Endodermal cell (in vitro differentiated cells): ENCODE measurements at regions not wholly inside any gene's neighbourhood (a gene's known extent, or its start where the extent isn't known, plus 50 kb on each side); places are given as distances from the start of the nearest gene placed in this dataset.
"Not testable (repeated sequence)": the region's sequence is repeated elsewhere in the genome, so short reads cannot be mapped to it uniquely, and the experiment has no call there.

Experiments used
- DNase-seq: peaks from one replicate; pipeline ENCODE4 v3.0.0-alpha.2; 2017
- H3K27ac ChIP-seq: 2 replicates; pipeline ENCODE4 v1.5.1; 2013; ENCODE audit warnings: mild to moderate bottlenecking, low read depth, low read length, moderate library complexity
- H3K27me3 ChIP-seq: 2 replicates; pipeline ENCODE4 v1.6.1; 2013; ENCODE audit warnings: mild to moderate bottlenecking, low read length, moderate library complexity; ENCODE audit not compliant: insufficient read depth, control insufficient read depth, poor library complexity, severe bottlenecking
- H3K36me3 ChIP-seq: 2 replicates; pipeline ENCODE4 v1.7.0; 2013; ENCODE audit warnings: mild to moderate bottlenecking, low read length, moderate library complexity; ENCODE audit not compliant: control insufficient read depth, insufficient read depth
- H3K4me1 ChIP-seq: one replicate; pipeline ENCODE4 v1.7.0; 2013; ENCODE audit warnings: low read length; ENCODE audit not compliant: control insufficient read depth, insufficient read depth
- H3K4me3 ChIP-seq: 2 replicates; pipeline ENCODE4 v1.5.1; 2013; ENCODE audit warnings: mild to moderate bottlenecking, low read length, moderate library complexity
- H3K9ac ChIP-seq: 2 replicates; pipeline ENCODE4 v1.6.1; 2013; ENCODE audit warnings: mild to moderate bottlenecking, low read length, moderate library complexity; ENCODE audit not compliant: poor library complexity, severe bottlenecking; ENCODE audit errors: extremely low read depth
- H3K9me3 ChIP-seq: 2 replicates; pipeline ENCODE4 v1.6.1; 2013; ENCODE audit warnings: mild to moderate bottlenecking, low read length, moderate library complexity; ENCODE audit not compliant: control insufficient read depth
- H3K27ac Mint-ChIP-seq: 2 replicates; pipeline ENCODE4 v1.8.0; 2020; ENCODE audit warnings: mixed read lengths
- H3K27me3 Mint-ChIP-seq: 2 replicates; pipeline ENCODE4 v1.8.0; 2021; ENCODE audit warnings: mild to moderate bottlenecking, mixed read lengths; ENCODE audit not compliant: insufficient read depth
- H3K36me3 Mint-ChIP-seq: 2 replicates; pipeline ENCODE4 v1.8.0; 2020; ENCODE audit warnings: low read depth, mixed read lengths
- H3K4me1 Mint-ChIP-seq: 2 replicates; pipeline ENCODE4 v1.8.0; 2020; ENCODE audit warnings: mixed read lengths
- H3K4me3 Mint-ChIP-seq: 2 replicates; pipeline ENCODE4 v1.8.0; 2020; ENCODE audit warnings: mild to moderate bottlenecking, moderate library complexity, mixed read lengths
- H3K9me3 Mint-ChIP-seq: 2 replicates; pipeline ENCODE4 v1.8.0; 2020; ENCODE audit warnings: mild to moderate bottlenecking, mixed read lengths
- WGBS, 2 experiments: methylation state at CpG; one replicate each; pipeline versions ENCODE4 v1.1.5 to v1.1.7; 2013; ENCODE audit warnings: missing lambda C conversion rate in 2 of 2, mixed read lengths in 1 of 2; ENCODE audit not compliant: insufficient coverage in 1 of 2, insufficient read length in 1 of 2; 5-methylcytosine and 5-hydroxymethylcytosine counted together
- TF ChIP-seq, protein P1 (sequence below): fragments of 200-600 bp; sonication (generic); conservative IDR thresholded peaks from 2 replicates; pipeline ENCODE4 v1.5.0; 2021; ENCODE audit warnings: antibody characterized with exemption, mild to moderate bottlenecking

DNA sequence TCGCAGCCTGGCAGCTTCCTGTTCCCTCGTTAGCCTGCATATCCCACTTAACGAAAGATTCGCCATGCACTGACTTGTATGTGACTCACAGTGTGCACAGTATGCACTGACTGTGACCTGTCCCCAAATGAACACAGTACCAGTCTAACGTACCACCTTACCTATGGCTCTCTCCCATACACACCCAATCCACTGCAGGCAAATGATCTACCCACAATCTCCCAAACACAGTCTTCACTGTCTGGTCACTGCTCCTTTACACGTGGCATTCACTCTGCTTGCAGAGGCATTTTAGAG lies 163.5 kb upstream of the EEA1 start:
- peaks cover 2% of the 10 kb centered on the region for H3K36me3 Mint-ChIP-seq
- Histone ChIP-seq H3K27me3 (no peaks in the 10 kb centered on the region), H3K4me3 (no peak overlapping the region), H3K9me3 (no peaks in the 10 kb centered on the region), H3K9ac (no peak overlapping the region), H3K27ac (no peak overlapping the region), H3K36me3 (no peaks in the 10 kb centered on the region), H3K4me1 (peaks cover 7% of the 10 kb centered on the region)
- H3K9me3 Mint-ChIP-seq: no peaks in the 10 kb centered on the region
- WGBS, 2 experiments: 88 to 93% methylated on average over 6 of the region's 6 CpGs
- H3K27me3 Mint-ChIP-seq: no peaks in the 10 kb centered on the region
- TF ChIP-seq, protein P1, sequence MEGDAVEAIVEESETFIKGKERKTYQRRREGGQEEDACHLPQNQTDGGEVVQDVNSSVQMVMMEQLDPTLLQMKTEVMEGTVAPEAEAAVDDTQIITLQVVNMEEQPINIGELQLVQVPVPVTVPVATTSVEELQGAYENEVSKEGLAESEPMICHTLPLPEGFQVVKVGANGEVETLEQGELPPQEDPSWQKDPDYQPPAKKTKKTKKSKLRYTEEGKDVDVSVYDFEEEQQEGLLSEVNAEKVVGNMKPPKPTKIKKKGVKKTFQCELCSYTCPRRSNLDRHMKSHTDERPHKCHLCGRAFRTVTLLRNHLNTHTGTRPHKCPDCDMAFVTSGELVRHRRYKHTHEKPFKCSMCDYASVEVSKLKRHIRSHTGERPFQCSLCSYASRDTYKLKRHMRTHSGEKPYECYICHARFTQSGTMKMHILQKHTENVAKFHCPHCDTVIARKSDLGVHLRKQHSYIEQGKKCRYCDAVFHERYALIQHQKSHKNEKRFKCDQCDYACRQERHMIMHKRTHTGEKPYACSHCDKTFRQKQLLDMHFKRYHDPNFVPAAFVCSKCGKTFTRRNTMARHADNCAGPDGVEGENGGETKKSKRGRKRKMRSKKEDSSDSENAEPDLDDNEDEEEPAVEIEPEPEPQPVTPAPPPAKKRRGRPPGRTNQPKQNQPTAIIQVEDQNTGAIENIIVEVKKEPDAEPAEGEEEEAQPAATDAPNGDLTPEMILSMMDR: no peak
- no peak overlapping the region for H3K4me3 Mint-ChIP-seq
- peaks cover 31% of the 10 kb centered on the region for H3K4me1 Mint-ChIP-seq
- no peak overlapping the region for H3K27ac Mint-ChIP-seq
- DNase-seq: no peak

DNA sequence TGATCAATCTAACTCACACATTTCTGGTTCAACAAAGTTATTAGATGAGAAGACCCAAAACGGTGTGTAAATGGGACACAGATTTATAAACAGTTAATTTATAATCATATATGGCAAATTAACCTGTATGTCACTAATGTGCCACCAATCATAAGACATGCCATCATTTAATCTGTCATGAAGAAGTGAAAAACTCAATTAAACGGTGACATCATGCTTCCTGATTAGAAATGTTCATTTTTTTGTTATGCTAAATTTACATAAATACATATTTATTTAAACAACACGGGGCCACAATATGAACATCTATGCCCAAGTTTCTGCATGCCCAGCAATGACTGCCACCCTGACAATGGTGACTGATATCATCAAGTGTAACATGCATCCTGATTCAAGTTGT lies 164.1 kb upstream of the EEA1 start:
- Histone ChIP-seq H3K4me3 (no peak overlapping the region), H3K27ac (no peak overlapping the region), H3K4me1 (peaks cover 7% of the 10 kb centered on the region), H3K9ac (no peak overlapping the region), H3K9me3 (no peaks in the 10 kb centered on the region), H3K27me3 (no peaks in the 10 kb centered on the region), H3K36me3 (no peaks in the 10 kb centered on the region)
- TF ChIP-seq, protein P1: no peak
- Mint-ChIP-seq H3K4me3 (no peak overlapping the region), H3K27me3 (no peaks in the 10 kb centered on the region), H3K4me1 (peaks cover 27% of the 10 kb centered on the region), H3K27ac (no peak overlapping the region), H3K36me3 (peaks cover 2% of the 10 kb centered on the region), H3K9me3 (no peaks in the 10 kb centered on the region)
- WGBS, 2 experiments: 84 to 86% methylated on average over 1 to 2 of the region's 3 CpGs
- DNase-seq: no peak

DNA sequence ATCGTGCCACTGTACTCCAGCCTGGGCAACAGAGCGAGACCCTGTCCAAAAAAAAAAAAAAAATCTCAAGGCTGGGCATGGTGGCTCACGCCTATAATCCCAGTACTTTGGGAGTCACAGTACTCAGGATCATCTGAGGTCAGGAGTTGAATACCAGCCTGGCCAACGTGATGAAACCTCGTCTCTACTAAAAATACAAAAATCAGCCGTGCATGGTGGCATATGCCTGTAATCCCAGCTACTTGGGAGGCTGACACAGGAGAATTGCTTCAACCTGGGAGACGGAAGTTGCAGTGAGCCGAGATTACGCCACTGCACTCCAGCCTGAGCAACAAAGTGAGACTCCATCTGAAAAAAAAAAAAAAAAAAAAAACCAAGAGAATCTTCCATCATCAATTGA lies 165.1 kb upstream of the EEA1 start:
- not testable (repeated sequence) for H3K9me3 Mint-ChIP-seq, H3K9ac ChIP-seq, H3K27ac Mint-ChIP-seq, H3K9me3 ChIP-seq, H3K4me3 ChIP-seq, H3K27me3 ChIP-seq, H3K36me3 Mint-ChIP-seq, H3K4me1 ChIP-seq, H3K4me3 Mint-ChIP-seq, H3K27ac ChIP-seq, DNase-seq, H3K36me3 ChIP-seq, H3K27me3 Mint-ChIP-seq
- 95 to 98% methylated on average over 6 to 9 of the region's 9 CpGs for WGBS, 2 experiments
- H3K4me1 Mint-ChIP-seq: peaks cover 25% of the 10 kb centered on the region

DNA sequence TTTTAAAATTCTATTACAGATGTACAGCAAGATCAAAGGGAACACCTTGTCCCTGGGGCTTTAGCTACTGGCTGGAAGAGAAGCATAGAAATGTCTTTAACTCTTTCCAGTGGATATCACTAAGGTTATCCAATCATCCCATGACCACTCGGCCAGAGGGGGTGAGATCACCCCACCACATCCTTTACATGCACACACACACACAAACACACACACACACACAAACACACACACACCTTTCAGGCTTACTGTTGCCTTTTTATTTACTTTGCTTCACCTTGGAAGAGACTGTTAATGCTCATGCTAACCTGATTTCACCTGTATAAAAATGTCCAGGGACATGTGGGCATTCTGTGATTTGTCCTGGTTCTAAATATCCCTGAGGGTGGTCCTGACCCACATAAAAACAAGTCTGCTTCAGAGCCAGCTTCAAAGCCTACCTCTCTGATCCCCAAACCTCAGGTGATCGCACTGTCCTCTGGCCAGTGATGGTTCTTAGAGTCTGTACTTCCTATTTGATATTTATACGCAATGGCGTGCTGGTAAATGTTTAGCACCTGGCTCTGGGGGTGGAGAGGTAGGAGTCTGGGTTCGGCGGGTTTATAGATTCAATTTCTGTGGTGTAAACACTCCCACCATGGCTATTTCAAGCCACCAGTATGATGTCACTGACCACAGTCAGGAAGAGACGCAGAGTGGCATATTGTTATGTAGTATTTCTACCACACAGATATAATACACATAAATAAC lies 166.1 kb upstream of the EEA1 start:
- DNase-seq: no peak
- no peaks in the 10 kb centered on the region for H3K36me3 Mint-ChIP-seq
- no peaks in the 10 kb centered on the region for H3K27me3 ChIP-seq
- H3K4me1 Mint-ChIP-seq: peaks cover 25% of the 10 kb centered on the region
- no peak overlapping the region for H3K27ac Mint-ChIP-seq
- no peaks in the 10 kb centered on the region for H3K9me3 Mint-ChIP-seq
- H3K4me1 ChIP-seq: peaks cover 7% of the 10 kb centered on the region
- no peaks in the 10 kb centered on the region for H3K9me3 ChIP-seq
- TF ChIP-seq, protein P1: no peak
- no peaks in the 10 kb centered on the region for H3K27me3 Mint-ChIP-seq
- H3K4me3 ChIP-seq: no peak overlapping the region
- H3K9ac ChIP-seq: no peak overlapping the region
- no peaks in the 10 kb centered on the region for H3K36me3 ChIP-seq
- WGBS, 2 experiments: 60 to 94% methylated on average over 1 to 6 of the region's 7 CpGs
- no peak overlapping the region for H3K4me3 Mint-ChIP-seq
- no peak overlapping the region for H3K27ac ChIP-seq
